HEK293 (cell line): ENCODE measurements at regions not wholly inside any gene's neighbourhood (a gene's known extent, or its start where the extent isn't known, plus 50 kb on each side); places are given as distances from the start of the nearest gene placed in this dataset.

ENCODE experiments used
- CTCF ChIA-PET: fragments of 350-600 bp; formaldehyde crosslinking; extraction: SDS; loops from one replicate; lab custom pipeline; 2021; ENCODE audit warnings: antibody characterized with exemption; lab: Yijun Ruan, JAX
- POLR2A ChIA-PET: fragments of 300-600 bp; formaldehyde crosslinking; extraction: SDS; loops from one replicate; lab custom pipeline; 2020; ENCODE audit warnings: antibody characterized with exemption, inconsistent platforms; lab: Yijun Ruan, JAX
- H3K27ac ChIP-seq: fragments of 200-500 bp; sonication (Bioruptor generic); 2 replicates; pipeline ENCODE4 v1.5.1; 2014; ENCODE audit warnings: low read depth, low read length, control low read depth, inconsistent platforms; ENCODE audit errors: extremely low read depth
- H3K36me3 ChIP-seq, 2 experiments: fragments of 200-500 bp in 1 of 2; sonication (Bioruptor generic) in 1 of 2; 1 replicate in 1 of 2; 2 replicates in 1 of 2; pipeline ENCODE4 v1.5.1; 2014 to 2017; ENCODE audit warnings: inconsistent platforms in 2 of 2, low read length in 2 of 2; ENCODE audit not compliant: control insufficient read depth in 2 of 2, insufficient read depth in 1 of 2
- H3K4me1 ChIP-seq: fragments of 200-500 bp; sonication (Bioruptor generic); 2 replicates; pipeline ENCODE4 v1.5.1; 2014; ENCODE audit warnings: mild to moderate bottlenecking, low read length, inconsistent platforms; ENCODE audit not compliant: control insufficient read depth, insufficient read depth
- H3K4me3 ChIP-seq: 2 replicates; pipeline ENCODE4 v1.5.1; 2011; ENCODE audit warnings: low read depth, mild to moderate bottlenecking, control low read depth, low read length, moderate library complexity
- H3K9me3 ChIP-seq: fragments of 200-500 bp; sonication (Bioruptor generic); 2 replicates; pipeline ENCODE4 v1.5.1; 2014; ENCODE audit warnings: low read depth, low read length, inconsistent platforms; ENCODE audit not compliant: control insufficient read depth, insufficient read depth
- GLI2 ChIP-seq: fragments of 450-650 bp; formaldehyde crosslinking; IDR thresholded peaks from 2 replicates; pipeline ENCODE4; 2017; ENCODE audit warnings: missing biosample characterization, missing genetic modification characterization, low read depth, borderline replicate concordance
- KLF9 ChIP-seq: fragments of 450-650 bp; formaldehyde crosslinking; IDR thresholded peaks from 2 replicates; pipeline ENCODE4 v1.5.1; 2016; ENCODE audit warnings: missing biosample characterization, missing genetic modification characterization, low read depth
- SALL2 ChIP-seq: fragments of 450-650 bp; formaldehyde crosslinking; IDR thresholded peaks from 2 replicates; pipeline ENCODE4 v1.5.0; 2017; ENCODE audit warnings: missing biosample characterization, mild to moderate bottlenecking, missing genetic modification characterization, borderline replicate concordance
- TRIM28 ChIP-seq: IDR thresholded peaks from 2 replicates; pipeline ENCODE4 v1.6.1; 2011; ENCODE audit warnings: low read length, control low read depth, borderline replicate concordance
- ZFP3 ChIP-seq: fragments of 450-650 bp; formaldehyde crosslinking; IDR thresholded peaks from 2 replicates; pipeline ENCODE4 v1.5.1; 2016; ENCODE audit warnings: low read depth, missing biosample characterization, missing genetic modification characterization
- ZNF10 ChIP-seq: fragments of 450-650 bp; formaldehyde crosslinking; IDR thresholded peaks from 2 replicates; pipeline ENCODE4 v1.5.1; 2017; ENCODE audit warnings: missing biosample characterization, missing genetic modification characterization
- ZNF132 ChIP-seq: fragments of 450-650 bp; formaldehyde crosslinking; IDR thresholded peaks from 2 replicates; pipeline ENCODE4 v1.5.1; 2017; ENCODE audit warnings: missing biosample characterization, missing genetic modification characterization, borderline replicate concordance
- ZNF274 ChIP-seq, 2 experiments: fragments of 200-500 bp in 1 of 2; fragments of 450-650 bp in 1 of 2; sonication (Bioruptor generic) in 1 of 2; formaldehyde crosslinking in 1 of 2; IDR thresholded peaks; 2 replicates each; pipeline versions ENCODE4 v1.5.1 to v1.6.1; 2014 to 2016; ENCODE audit warnings: borderline replicate concordance in 1 of 2, inconsistent platforms in 1 of 2, low read length in 1 of 2, missing biosample characterization in 1 of 2, missing genetic modification characterization in 1 of 2
- ZNF366 ChIP-seq: fragments of 450-650 bp; formaldehyde crosslinking; conservative IDR thresholded peaks from 2 replicates; pipeline ENCODE4 v1.5.1; 2016; ENCODE audit warnings: missing biosample characterization, missing genetic modification characterization
- ZNF394 ChIP-seq: fragments of 450-650 bp; formaldehyde crosslinking; IDR thresholded peaks from 2 replicates; pipeline ENCODE4 v1.5.1; 2016; ENCODE audit warnings: missing biosample characterization, missing genetic modification characterization, mild to moderate bottlenecking, moderate library complexity, borderline replicate concordance
- ZNF426 ChIP-seq: fragments of 450-650 bp; formaldehyde crosslinking; IDR thresholded peaks from 2 replicates; pipeline ENCODE4 v1.5.1; 2017; ENCODE audit warnings: missing biosample characterization, missing genetic modification characterization, mild to moderate bottlenecking, inconsistent platforms, moderate library complexity
- ZNF48 ChIP-seq: fragments of 450-650 bp; formaldehyde crosslinking; IDR thresholded peaks from 2 replicates; pipeline ENCODE4 v1.5.1; 2016; ENCODE audit warnings: missing biosample characterization, missing genetic modification characterization
- ZNF548 ChIP-seq: fragments of 450-650 bp; formaldehyde crosslinking; IDR thresholded peaks from 2 replicates; pipeline ENCODE4 v1.5.1; 2016; ENCODE audit warnings: missing biosample characterization, missing genetic modification characterization
- ZNF629 ChIP-seq: fragments of 450-650 bp; formaldehyde crosslinking; IDR thresholded peaks from 2 replicates; pipeline ENCODE4 v1.5.1; 2017; ENCODE audit warnings: missing biosample characterization, missing genetic modification characterization
- ZNF670 ChIP-seq: fragments of 450-650 bp; formaldehyde crosslinking; IDR thresholded peaks from 2 replicates; pipeline ENCODE4 v1.5.1; 2016; ENCODE audit warnings: missing biosample characterization, missing genetic modification characterization, low read depth
- ZXDB ChIP-seq: fragments of 450-650 bp; formaldehyde crosslinking; IDR thresholded peaks from 2 replicates; pipeline ENCODE4 v1.5.1; 2016; ENCODE audit warnings: missing biosample characterization, missing genetic modification characterization
- TF ChIP-seq, protein P1 (sequence below): fragments of 450-650 bp; formaldehyde crosslinking; IDR thresholded peaks from 2 replicates; pipeline ENCODE4 v1.5.1; 2017; ENCODE audit warnings: missing biosample characterization, missing genetic modification characterization
- TF ChIP-seq, protein P2 (sequence below): fragments of 450-650 bp; formaldehyde crosslinking; IDR thresholded peaks from 2 replicates; pipeline ENCODE4 v1.5.1; 2016; ENCODE audit warnings: missing biosample characterization, missing genetic modification characterization

DNA sequence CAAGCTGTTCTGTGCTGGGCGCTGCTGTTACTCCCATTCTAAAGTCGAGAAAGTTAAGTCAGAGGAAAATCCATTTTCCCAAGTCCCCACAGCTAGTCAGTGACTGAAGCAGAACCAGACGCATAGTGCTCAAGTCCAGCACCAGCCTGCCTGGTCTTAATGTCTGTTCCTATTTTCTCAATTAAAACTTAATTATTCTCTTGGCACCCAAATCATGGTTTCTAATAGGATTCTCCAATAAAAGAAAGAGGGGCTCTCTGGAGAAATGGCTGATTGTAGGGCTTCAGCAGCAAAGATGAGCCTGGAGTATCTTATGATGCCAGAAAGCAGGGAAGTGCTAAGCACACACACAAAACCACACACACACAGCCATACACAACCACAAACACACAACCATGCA, 531.0 kb upstream of the SALL3 start (continued):
- TF ChIP-seq ZNF274 (IDR thresholded peaks at IDR 0.05; ENCODE audit: low read length) (no peak), ZNF274 (tag by site-specific recombination; IDR thresholded peaks at IDR 0.05; ENCODE audit: borderline replicate concordance) (no peak), ZNF394 (tag by site-specific recombination) (no peak)
- TF ChIP-seq, all 188 proteins: peak for 0

DNA sequence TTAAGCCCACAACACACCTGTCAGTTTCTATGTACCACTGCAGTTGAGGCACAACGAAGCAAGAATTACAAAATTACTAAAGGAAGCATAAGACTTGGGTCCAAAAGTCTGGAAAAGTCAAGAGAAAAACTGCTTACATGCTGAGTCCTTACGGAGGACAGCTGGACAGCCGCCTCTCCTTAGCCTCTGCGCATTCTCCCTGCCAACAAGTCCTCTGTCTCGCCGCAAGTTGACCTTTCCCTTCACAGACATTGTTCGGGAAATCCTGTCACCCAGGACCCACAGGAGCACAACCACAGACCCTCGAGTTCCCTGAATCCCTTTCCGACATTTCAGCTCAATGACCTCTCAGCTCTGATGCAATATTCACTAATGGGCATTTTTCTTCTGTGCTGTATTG, 525.4 kb upstream of the SALL3 start:
- no peaks in the 10 kb centered on the region for H3K36me3 ChIP-seq
- TF ChIP-seq ZNF366 (tag by site-specific recombination): no peak
- TF ChIP-seq, protein P1, sequence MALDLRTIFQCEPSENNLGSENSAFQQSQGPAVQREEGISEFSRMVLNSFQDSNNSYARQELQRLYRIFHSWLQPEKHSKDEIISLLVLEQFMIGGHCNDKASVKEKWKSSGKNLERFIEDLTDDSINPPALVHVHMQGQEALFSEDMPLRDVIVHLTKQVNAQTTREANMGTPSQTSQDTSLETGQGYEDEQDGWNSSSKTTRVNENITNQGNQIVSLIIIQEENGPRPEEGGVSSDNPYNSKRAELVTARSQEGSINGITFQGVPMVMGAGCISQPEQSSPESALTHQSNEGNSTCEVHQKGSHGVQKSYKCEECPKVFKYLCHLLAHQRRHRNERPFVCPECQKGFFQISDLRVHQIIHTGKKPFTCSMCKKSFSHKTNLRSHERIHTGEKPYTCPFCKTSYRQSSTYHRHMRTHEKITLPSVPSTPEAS (tag by site-specific recombination): no peak
- TF ChIP-seq ZXDB: no peak
- no peak for TF ChIP-seq TRIM28
- TF ChIP-seq ZNF548: no peak
- TF ChIP-seq KLF9 (tag by site-specific recombination): no peak
- TF ChIP-seq SALL2: no peak
- no peak for TF ChIP-seq ZNF132 (tag by site-specific recombination)
- no peak for TF ChIP-seq ZNF10 (tag by site-specific recombination)
- TF ChIP-seq, all 188 proteins: peak for 0
- no peaks in the 10 kb centered on the region for H3K4me1 ChIP-seq
- no peak overlapping the region for H3K27ac ChIP-seq
- ChIA-PET POLR2A (no interaction called here), CTCF (no interaction called here)
- H3K4me3 ChIP-seq: no peak overlapping the region
- no peaks in the 10 kb centered on the region for H3K9me3 ChIP-seq

DNA sequence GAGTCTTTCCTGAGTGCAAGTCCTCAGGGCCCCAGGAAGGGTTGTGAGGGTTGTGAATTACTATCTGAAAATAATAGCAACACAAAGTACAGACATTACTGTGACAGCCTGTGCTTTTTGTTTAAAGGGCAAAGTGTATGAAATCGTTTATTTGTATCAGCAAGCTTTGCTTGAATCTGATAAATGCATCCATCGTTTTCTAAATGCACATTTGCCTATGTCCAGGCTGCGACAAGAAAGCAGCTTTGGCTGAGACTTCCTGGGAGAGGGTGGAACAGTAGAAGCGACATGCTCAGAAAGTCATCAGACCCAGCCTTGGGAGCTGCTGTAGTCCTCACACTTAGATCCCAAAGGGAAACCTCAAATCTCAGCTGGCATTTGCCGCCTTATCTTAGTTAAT, 524.2 kb upstream of the SALL3 start:
- CTCF ChIA-PET: no interaction called here
- no peaks in the 10 kb centered on the region for H3K9me3 ChIP-seq
- TF ChIP-seq, protein P2, sequence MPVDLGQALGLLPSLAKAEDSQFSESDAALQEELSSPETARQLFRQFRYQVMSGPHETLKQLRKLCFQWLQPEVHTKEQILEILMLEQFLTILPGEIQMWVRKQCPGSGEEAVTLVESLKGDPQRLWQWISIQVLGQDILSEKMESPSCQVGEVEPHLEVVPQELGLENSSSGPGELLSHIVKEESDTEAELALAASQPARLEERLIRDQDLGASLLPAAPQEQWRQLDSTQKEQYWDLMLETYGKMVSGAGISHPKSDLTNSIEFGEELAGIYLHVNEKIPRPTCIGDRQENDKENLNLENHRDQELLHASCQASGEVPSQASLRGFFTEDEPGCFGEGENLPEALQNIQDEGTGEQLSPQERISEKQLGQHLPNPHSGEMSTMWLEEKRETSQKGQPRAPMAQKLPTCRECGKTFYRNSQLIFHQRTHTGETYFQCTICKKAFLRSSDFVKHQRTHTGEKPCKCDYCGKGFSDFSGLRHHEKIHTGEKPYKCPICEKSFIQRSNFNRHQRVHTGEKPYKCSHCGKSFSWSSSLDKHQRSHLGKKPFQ (tag by site-specific recombination): no peak
- TF ChIP-seq ZFP3: no peak
- no peak for TF ChIP-seq ZNF426 (tag by site-specific recombination)
- TF ChIP-seq, all 188 proteins: peak for 0
- Histone ChIP-seq H3K36me3 (no peaks in the 10 kb centered on the region), H3K27ac (no peak overlapping the region), H3K4me1 (no peaks in the 10 kb centered on the region), H3K4me3 (no peak overlapping the region)
- POLR2A ChIA-PET: no interaction called here

DNA sequence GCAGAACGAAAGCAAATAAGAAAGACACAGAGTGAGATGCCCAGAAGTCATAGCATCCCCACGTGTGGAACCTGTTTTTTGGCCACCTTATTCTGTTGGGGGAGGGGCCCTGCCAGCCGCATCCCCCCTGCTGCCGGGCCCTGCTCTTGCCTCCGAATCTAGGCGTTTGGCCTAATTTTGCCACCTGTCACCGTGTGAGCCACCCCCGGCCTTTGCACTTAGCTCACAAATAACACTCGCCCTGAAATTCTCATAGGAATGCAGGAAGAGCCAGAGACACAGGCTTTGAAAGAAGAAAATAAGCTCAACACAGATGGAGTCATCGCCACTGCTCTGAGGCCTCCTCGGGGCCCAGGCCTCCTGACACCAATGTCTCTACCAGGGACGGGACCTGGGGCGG, 522.6 kb upstream of the SALL3 start:
- no peaks in the 10 kb centered on the region for H3K4me1 ChIP-seq
- H3K9me3 ChIP-seq: no peaks in the 10 kb centered on the region
- no peak overlapping the region for H3K27ac ChIP-seq
- ChIA-PET CTCF (interaction anchor here (0.7 kb wide), 1 partner anchor 1297 kb away, joined by 3 read pairs; no protein-coding TSS in a partner anchor), POLR2A (no interaction called here)
- H3K36me3 ChIP-seq: no peaks in the 10 kb centered on the region
- no peak overlapping the region for H3K4me3 ChIP-seq
- TF ChIP-seq ZNF48 (no peak), GLI2 (tag by site-specific recombination) (no peak), ZNF629 (tag by site-specific recombination) (no peak), ZNF670 (tag by site-specific recombination) (no peak)
